ENCODE measurements at regions not wholly inside any gene's neighbourhood (a gene's known extent, or its start where the extent isn't known, plus 50 kb on each side); places are given as distances from the start of the nearest gene placed in this dataset.

DNA sequence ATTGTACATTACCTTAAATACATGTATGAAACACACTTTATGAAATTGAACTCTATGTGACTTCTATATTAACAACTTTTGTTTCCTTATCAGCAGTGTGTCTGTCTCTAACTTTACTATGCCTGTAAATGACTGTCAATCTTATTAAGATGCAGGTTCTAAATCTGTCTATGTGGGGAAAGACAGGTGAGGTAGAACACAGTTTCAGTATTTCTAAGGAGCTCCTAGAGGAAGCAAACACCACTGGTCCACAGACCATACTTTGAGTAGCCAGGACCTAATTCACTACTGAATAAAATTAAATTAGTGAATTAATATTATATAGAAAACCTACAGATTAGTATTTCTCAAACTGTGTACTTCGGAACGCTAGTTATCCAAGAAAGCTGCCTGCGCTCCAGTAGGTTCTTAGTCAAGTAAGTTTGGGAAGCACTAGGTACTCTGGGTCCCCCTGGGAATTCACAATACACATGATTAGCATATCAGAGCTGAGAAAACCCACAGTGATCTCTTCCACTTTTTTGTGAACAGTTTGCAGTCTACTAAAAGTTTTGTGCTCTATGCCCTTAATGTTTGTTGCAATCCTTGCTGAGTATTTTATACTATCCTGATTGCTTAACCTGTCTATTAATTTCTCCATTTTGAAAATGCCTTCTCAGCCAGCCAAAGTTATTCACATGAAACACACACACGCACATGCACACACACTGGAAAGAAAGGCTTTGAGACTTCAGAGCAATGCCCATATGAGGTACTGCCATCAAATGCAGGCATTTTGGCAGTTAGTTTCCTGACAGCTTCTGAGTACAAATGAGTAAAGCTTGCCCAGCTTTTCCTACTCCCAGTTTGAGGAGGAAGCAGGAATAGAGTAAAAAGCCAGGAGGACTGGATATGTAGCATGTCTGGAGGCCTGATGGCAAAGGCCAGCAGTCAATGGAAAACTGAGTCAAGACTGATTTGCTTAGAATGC, 133.6 kb upstream of the CPEB2 start:
- TF ChIP-seq, protein P1, sequence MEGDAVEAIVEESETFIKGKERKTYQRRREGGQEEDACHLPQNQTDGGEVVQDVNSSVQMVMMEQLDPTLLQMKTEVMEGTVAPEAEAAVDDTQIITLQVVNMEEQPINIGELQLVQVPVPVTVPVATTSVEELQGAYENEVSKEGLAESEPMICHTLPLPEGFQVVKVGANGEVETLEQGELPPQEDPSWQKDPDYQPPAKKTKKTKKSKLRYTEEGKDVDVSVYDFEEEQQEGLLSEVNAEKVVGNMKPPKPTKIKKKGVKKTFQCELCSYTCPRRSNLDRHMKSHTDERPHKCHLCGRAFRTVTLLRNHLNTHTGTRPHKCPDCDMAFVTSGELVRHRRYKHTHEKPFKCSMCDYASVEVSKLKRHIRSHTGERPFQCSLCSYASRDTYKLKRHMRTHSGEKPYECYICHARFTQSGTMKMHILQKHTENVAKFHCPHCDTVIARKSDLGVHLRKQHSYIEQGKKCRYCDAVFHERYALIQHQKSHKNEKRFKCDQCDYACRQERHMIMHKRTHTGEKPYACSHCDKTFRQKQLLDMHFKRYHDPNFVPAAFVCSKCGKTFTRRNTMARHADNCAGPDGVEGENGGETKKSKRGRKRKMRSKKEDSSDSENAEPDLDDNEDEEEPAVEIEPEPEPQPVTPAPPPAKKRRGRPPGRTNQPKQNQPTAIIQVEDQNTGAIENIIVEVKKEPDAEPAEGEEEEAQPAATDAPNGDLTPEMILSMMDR (conservative IDR thresholded peaks at IDR 0.05; ENCODE audit: low read depth, low read length) = no peak
- no peak for TF ChIP-seq EZH2 (IDR thresholded peaks at IDR 0.05; ENCODE audit: low read length, unreplicated experiment)
